Stimulated activated CD8-positive, alpha-beta memory T cell treated with anti-CD3 and anti-CD28 coated beads, Interleukin-15, amount 100 ng/mL, for 1 hour (primary cell): ENCODE measurements at regions not wholly inside any gene's neighbourhood (a gene's known extent, or its start where the extent isn't known, plus 50 kb on each side); places are given as distances from the start of the nearest gene placed in this dataset.
"Not testable (repeated sequence)": the region's sequence is repeated elsewhere in the genome, so short reads cannot be mapped to it uniquely, and the experiment has no call there.

ENCODE experiments used
- DNase-seq: peaks from one replicate; pipeline ENCODE4 v3.0.0-alpha.2; 2020; ENCODE audit warnings: low read depth

DNA sequence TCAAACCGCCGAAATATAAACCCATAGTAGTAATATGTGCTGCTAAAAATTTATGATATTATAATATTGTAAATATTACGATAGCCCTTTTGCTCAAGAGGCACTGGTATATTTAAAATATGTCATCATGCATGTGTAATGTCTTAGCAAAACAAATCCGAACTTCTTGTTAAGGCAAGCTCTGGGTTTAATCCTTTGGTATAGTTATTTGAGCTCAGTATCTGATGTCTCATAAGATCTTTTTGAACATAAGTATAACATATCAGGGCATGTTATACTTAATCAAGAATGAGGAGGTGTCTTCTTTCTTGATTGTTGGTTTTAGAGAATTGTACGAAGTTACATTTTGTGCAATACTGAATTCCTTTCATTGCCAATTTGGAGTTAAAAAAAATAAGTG lies 154.1 kb upstream of the CBLB start:
- DNase-seq = no peak

DNA sequence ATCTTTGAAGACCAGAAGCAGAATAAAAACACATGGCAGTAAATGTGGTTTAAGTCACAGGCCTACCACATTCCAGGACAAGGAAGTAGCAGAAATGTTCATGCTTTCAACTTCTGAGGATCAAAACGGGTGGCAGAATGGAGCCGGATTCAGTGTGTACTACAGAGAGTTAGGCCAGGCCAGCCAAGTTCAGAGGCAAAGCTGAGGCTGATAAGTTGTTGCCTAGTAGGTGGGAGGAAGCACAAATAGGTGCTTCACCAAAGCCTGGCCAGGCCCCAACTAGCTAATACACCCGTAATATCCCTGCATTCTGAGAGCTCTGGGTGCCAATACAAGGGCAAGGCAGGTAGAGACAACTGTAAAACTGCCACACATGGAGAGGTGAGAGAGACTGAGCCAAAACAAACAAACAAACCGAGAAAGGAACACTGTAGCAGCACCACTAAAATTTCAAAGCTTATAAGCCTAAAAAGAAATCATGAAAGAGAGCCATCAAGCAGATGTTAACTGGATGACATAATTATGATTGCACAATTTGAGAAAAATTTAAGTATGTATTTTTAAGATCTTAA lies 156.4 kb upstream of the CBLB start:
- DNase-seq = no peak

DNA sequence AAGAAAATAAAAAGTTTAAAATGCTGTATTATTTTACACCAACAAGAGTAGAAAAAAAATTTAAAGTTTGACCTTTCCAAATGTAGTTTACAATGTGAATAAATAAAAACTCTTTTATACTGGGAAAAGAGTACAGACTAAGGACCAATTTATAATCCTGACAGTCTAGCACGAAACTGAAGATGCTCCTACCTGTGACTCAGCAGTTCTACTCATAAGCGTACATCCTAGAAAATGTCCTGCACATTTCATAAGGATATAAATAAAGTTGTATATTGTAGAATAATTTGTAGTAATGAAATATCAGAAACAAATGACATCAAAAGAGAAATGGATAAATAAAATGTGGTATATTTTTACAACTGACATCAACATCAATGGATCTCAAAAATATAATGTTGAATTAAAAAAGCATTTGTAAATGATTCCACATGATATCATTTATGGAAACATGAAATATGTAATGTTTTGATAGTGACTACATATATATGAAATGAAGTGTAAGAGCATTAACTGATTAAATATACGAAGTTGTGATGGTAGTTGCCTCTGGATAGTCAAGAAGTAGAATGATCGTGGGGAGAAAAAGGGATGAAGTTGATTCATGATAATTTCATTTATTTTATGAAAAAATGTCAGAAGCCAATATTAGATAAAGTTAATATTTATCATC lies 161.3 kb upstream of the CBLB start:
- DNase-seq = no peak

DNA sequence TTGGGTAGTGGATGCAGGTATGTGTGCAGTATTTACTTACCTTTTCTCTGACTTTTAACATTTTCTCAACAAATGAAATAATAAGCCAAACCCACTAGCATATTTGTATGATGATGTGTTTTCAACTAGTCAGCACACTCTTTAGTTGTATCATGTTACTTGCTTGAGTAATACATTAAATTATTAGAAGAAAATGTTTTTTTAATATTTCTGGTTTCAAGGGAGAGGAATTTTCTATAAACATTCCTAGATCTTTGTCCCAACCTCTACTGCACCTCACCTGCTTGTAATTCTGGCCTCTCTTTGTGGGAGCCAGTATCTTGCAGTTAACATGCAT lies 161.8 kb upstream of the CBLB start:
- DNase-seq = no peak

GRCh38 chr3:106032479-106032878 lies 163.7 kb upstream of the CBLB start:
- no peak for DNase-seq

- DNase-seq = no peak
Measured at GRCh38 chr3:106033654-106034053, 164.8 kb upstream of the CBLB start.

- no peak for DNase-seq
Measured at GRCh38 chr3:106034313-106034712, 165.5 kb upstream of the CBLB start.

DNA sequence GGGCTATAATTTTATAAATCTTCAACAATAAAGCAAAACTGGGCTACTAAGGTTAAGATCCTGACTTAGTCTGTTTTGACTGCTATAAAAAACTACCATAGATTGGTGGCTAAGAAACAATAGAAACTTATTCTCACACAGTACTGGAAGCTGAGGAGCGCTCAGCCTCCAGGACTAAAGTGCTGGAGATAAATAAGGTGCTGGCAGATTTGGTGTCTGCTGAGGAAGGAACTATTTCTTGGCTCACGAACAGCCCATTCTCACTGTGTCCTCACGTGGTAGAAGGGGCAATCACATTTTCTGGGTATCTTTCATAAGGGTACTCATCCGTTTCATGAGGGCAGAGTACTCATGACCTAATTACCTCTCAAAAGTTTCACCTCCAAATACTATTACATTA lies 166.8 kb upstream of the CBLB start:
- no peak for DNase-seq

GRCh38 chr3:106036696-106037095 lies 167.9 kb upstream of the CBLB start:
- DNase-seq = no peak

GRCh38 chr3:106047221-106047620 lies 178.4 kb upstream of the CBLB start:
- DNase-seq = no peak

DNA sequence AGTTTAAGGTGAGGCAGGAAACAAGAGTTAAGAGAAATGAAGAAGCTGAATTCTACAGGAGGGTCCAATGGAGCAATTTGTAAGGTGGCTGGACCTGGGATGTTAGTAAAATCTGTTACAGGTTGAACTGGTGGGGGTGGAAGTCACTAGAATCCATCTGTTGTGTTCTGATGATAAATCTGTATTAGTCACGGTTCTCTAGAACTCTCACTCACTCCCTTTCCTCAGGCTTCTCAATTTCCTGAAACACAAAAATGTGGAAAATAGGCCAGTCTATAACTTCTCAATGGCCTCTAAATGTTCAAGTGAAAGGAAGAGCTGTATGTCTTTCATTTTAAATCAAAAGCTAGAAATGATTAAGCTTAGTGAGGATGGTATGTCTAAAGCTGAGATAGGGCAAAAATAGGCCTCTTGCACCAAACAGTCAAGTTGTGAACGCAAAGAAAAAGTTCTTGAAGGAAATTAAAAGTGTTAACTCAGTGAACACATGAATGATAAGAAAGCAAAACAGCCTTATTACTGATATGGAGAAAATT lies 180.2 kb upstream of the CBLB start:
- DNase-seq = no peak

DNA sequence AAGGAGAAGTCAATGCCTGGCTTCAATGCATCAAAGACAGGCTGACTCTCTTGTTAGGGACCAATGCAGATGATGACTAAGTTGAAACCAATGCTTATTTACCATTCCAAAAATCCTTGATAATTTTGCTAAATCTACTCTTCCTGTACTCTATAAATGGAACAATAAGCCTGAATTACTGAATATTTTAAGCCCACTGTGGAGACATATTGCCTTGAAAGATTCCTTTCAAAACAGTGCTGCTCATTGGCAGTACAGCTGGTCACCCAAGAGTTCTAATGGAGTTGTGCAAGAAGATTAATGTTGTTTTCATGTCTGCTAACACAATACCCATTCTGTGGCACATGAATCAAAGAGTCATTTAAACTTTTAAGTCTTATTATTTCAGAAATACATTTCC lies 181.0 kb upstream of the CBLB start:
- no peak for DNase-seq

GRCh38 chr3:106056931-106057330 lies 188.1 kb upstream of the CBLB start:
- DNase-seq = no peak

DNA sequence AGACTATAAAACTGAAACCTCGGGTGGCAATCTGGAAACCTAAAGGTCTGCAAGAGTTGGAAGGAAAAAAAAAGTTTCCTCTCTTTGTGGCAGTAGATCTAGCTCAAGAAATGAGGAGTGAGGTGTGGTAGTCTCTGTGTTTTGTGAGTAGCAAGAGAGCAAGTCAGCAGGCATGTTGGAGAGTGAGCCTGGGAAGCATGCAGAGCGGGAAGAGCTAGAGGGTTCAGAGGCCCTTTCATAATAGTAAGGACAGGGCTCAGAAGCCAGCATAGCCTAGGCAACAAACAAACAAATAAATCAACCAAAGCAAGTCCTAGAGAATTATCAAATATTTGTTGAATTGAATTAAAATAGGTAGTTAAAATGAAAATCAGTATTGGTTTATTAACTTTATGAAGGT lies 189.7 kb upstream of the CBLB start:
- no peak for DNase-seq

DNA sequence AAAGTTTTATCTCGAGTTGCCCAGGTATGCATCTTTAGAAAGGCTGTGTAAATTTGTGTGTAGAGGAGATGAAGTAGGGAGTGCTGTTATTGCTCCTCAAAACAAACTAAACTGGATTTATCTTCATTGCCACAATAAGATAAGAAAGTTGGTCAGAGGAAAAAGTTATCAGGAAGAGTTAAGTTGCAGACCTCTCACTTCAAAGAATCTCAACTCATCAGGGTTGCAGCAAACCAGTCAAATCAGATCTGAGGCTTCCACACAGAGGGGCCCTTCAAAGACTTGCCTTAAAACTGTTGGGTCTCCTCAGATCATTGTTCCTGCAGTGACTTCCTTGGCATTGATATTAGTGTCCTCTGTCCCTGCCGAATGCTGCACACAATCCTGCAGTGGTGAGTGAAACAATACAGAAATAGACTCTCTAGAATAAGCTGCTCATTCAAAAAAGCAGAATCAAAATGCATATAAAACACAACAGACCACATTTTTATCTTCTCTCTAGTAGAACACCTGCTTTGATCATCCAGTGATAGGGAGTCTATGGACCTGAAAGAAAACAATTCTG lies 191.2 kb upstream of the CBLB start:
- DNase-seq = no peak

GRCh38 chr3:106063909-106064308 lies 195.1 kb upstream of the CBLB start:
- no peak for DNase-seq

GRCh38 chr3:106065831-106066230 lies 197.0 kb upstream of the CBLB start:
- DNase-seq = no peak

GRCh38 chr3:106067711-106068110 lies 198.9 kb upstream of the CBLB start:
- DNase-seq = no peak

GRCh38 chr3:106068381-106068780 lies 199.6 kb upstream of the CBLB start:
- DNase-seq = no peak

GRCh38 chr3:106068795-106069194 lies 200.0 kb upstream of the CBLB start:
- DNase-seq = no peak

DNA sequence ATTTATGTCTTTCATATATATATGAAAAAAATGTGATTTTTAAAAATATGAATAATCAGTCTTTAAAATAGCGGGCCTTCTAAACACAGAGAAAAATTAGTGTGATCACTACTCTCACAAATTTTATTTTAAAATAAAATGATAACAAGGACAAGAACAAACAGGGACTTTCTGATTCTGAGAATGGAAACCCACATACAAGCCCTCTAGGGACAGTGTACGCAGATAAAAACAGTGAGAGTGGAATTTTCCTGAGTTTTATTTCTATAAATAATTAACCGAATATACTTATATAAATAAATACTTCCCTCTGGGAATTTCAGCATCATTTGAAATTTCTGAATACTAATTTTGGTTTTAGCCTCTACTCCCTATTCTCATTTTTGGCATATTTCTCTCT lies 201.4 kb upstream of the CBLB start:
- no peak for DNase-seq

DNA sequence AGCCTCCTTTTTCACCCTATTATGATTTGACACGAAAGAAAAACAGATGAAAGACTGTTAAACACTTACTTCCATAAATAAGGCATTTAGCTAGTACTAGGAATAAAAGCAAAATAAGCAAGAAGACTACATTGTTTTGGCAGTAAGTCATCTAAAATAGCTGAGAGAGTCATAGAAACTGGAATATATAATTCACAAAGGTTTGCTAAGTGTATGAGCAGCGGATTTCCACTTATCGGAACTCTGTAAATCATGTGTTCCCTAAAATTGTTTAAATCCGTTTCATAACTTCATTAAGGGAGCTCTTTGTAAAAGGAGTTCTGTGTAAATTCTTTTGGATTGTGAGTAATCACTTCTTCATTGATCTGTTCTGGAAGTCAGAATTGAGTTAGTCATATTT lies 202.5 kb upstream of the CBLB start:
- no peak for DNase-seq

DNA sequence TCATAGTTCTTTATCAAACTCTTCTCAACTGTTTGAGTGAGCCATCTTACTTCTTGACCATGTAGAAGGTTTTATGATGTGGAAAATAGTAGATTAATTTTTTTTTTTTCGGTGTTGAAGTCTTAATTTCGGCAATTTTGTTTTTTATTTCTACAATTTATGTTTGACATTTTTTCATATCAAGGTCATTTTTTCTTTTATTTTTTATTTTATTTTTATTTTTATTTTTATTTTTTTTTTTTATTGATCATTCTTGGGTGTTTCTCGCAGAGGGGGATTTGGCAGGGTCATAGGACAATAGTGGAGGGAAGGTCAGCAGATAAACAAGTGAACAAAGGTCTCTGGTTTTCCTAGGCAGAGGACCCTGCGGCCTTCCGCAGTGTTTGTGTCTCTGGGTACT lies 203.8 kb upstream of the CBLB start:
- DNase-seq = not testable (repeated sequence)

- DNase-seq = not testable (repeated sequence)
Measured at GRCh38 chr3:106073806-106074205, 205.0 kb upstream of the CBLB start.
